ENCODE measurements at regions not wholly inside any gene's neighbourhood (a gene's known extent, or its start where the extent isn't known, plus 50 kb on each side); places are given as distances from the start of the nearest gene placed in this dataset.

DNA sequence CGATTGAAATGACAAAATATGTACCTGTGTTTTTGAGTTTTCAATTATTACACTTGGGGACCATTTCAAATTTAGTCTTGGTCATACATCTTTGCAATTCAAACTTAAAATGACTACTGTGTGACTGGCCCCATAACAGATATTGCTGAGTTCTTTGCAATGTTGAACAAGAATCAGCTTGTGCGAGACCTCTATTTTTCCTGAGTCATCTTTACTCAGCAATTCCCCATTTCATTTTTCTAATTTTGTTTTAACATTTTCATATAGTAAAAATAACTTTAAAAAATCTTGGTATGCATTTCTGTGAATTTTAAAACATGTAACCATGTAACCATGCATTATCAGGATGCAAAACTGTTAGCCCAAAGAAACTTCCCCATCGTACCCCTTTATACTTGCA, 678.1 kb downstream of the ANKRD7 start:
- no peak for TF ChIP-seq CTCF (IDR thresholded peaks at IDR 0.05)
- TF ChIP-seq POLR2AphosphoS5 (IDR thresholded peaks at IDR 0.05): no peak

All from breast epithelium (tissue), 3 donors.